OCI-LY1 (cell line): ENCODE measurements at regions not wholly inside any gene's neighbourhood (a gene's known extent, or its start where the extent isn't known, plus 50 kb on each side); places are given as distances from the start of the nearest gene placed in this dataset.

ENCODE experiments used
- H2AFZ ChIP-seq: fragments of 200-600 bp; sonication (generic), shearing (Covaris generic); 2 replicates; pipeline ENCODE4 v1.6.0; 2014; ENCODE audit warnings: antibody characterized with exemption, mild to moderate bottlenecking, low read length
- H3F3A ChIP-seq: fragments of 200-600 bp; sonication (generic), shearing (Covaris generic); 2 replicates; pipeline ENCODE4 v1.6.0; 2014; ENCODE audit warnings: mild to moderate bottlenecking, antibody characterized with exemption, low read length, moderate library complexity; ENCODE audit not compliant: insufficient read depth
- H3K27ac ChIP-seq: fragments of 200-600 bp; sonication (generic); 2 replicates; pipeline ENCODE4 v1.5.1; 2014; ENCODE audit warnings: low read length, mixed run types, mild to moderate bottlenecking, low read depth; ENCODE audit not compliant: poor library complexity, severe bottlenecking
- H3K27me3 ChIP-seq: fragments of 200-600 bp; sonication (generic); 2 replicates; pipeline ENCODE4 v1.6.0; 2014; ENCODE audit warnings: antibody characterized with exemption, mild to moderate bottlenecking, low read length, moderate library complexity; ENCODE audit not compliant: insufficient read depth
- H3K36me3 ChIP-seq: fragments of 200-600 bp; sonication (generic); 2 replicates; pipeline ENCODE4 v1.6.1; 2014; ENCODE audit warnings: mild to moderate bottlenecking, antibody characterized with exemption, low read length, moderate library complexity, mixed read lengths; ENCODE audit not compliant: insufficient read depth
- H3K4me1 ChIP-seq: fragments of 200-600 bp; sonication (generic); 2 replicates; pipeline ENCODE4 v1.5.1; 2014; ENCODE audit warnings: mild to moderate bottlenecking, low read length, moderate library complexity; ENCODE audit not compliant: insufficient read depth, severe bottlenecking
- H3K4me2 ChIP-seq: fragments of 200-600 bp; sonication (generic), shearing (Covaris generic); 2 replicates; pipeline ENCODE4 v1.6.1; 2014; ENCODE audit warnings: low read length
- H3K4me3 ChIP-seq: fragments of 200-600 bp; sonication (generic); 2 replicates; pipeline ENCODE4 v1.5.1; 2014; ENCODE audit warnings: low read length, low read depth, mild to moderate bottlenecking, mixed read lengths; ENCODE audit not compliant: poor library complexity, severe bottlenecking
- H3K79me2 ChIP-seq: fragments of 200-600 bp; shearing (Covaris generic); 2 replicates; pipeline ENCODE4 v1.6.1; 2016; ENCODE audit warnings: mixed run types, low read length, mixed read lengths; ENCODE audit not compliant: insufficient read depth
- H3K9ac ChIP-seq: fragments of 200-600 bp; sonication (generic), shearing (Covaris generic); 2 replicates; pipeline ENCODE4 v1.6.1; 2014; ENCODE audit warnings: mild to moderate bottlenecking, low read length, mixed read lengths
- H3K9me2 ChIP-seq: fragments of 200-600 bp; sonication (generic), shearing (Covaris generic); 2 replicates; pipeline ENCODE4 v1.6.1; 2014; ENCODE audit warnings: low read depth, mild to moderate bottlenecking, low read length, mixed read lengths
- H3K9me3 ChIP-seq: fragments of 200-600 bp; shearing (Covaris generic); 2 replicates; pipeline ENCODE4 v1.6.1; 2014; ENCODE audit warnings: low read length, mixed read lengths
- H4K20me1 ChIP-seq: fragments of 200-600 bp; sonication (generic), shearing (Covaris generic); 2 replicates; pipeline ENCODE4 v1.6.0; 2016; ENCODE audit warnings: mild to moderate bottlenecking, low read length; ENCODE audit not compliant: insufficient read depth
- EZH2 ChIP-seq: fragments of 200-600 bp; sonication (generic), shearing (Covaris generic); IDR thresholded peaks from 2 replicates; pipeline ENCODE4 v1.8.0; 2017; ENCODE audit warnings: borderline replicate concordance, mixed run types, mild to moderate bottlenecking, antibody characterized with exemption, low read length, moderate library complexity, mixed read lengths
- TF ChIP-seq, protein P1 (sequence below): fragments of 200-600 bp; sonication (generic), shearing (Covaris generic); IDR thresholded peaks from 2 replicates; pipeline ENCODE4 v1.5.1; 2017; ENCODE audit warnings: mild to moderate bottlenecking, antibody characterized with exemption, low read length, moderate library complexity, mixed read lengths

GRCh38 chr4:114365591-114365990 is 233.0 kb upstream of the UGT8 start:
- no peaks in the 10 kb centered on the region for H3K4me1 ChIP-seq
- H3K4me3 ChIP-seq: no peak overlapping the region
- no peak overlapping the region for H3K27ac ChIP-seq
- no peak overlapping the region for H2AFZ ChIP-seq
- H3K79me2 ChIP-seq: no peaks in the 10 kb centered on the region
- no peaks in the 10 kb centered on the region for H3K36me3 ChIP-seq
- no peaks in the 10 kb centered on the region for H3K27me3 ChIP-seq
- no peak for TF ChIP-seq EZH2
- TF ChIP-seq, protein P1, sequence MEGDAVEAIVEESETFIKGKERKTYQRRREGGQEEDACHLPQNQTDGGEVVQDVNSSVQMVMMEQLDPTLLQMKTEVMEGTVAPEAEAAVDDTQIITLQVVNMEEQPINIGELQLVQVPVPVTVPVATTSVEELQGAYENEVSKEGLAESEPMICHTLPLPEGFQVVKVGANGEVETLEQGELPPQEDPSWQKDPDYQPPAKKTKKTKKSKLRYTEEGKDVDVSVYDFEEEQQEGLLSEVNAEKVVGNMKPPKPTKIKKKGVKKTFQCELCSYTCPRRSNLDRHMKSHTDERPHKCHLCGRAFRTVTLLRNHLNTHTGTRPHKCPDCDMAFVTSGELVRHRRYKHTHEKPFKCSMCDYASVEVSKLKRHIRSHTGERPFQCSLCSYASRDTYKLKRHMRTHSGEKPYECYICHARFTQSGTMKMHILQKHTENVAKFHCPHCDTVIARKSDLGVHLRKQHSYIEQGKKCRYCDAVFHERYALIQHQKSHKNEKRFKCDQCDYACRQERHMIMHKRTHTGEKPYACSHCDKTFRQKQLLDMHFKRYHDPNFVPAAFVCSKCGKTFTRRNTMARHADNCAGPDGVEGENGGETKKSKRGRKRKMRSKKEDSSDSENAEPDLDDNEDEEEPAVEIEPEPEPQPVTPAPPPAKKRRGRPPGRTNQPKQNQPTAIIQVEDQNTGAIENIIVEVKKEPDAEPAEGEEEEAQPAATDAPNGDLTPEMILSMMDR: no peak
- H3K4me2 ChIP-seq: no peak overlapping the region
- H3K9me3 ChIP-seq: no peaks in the 10 kb centered on the region
- H3F3A ChIP-seq: no peaks in the 10 kb centered on the region
- no peak overlapping the region for H3K9ac ChIP-seq
- H4K20me1 ChIP-seq: no peaks in the 10 kb centered on the region; the same call in 1 of the 2 replicates
- no peaks in the 10 kb centered on the region for H3K9me2 ChIP-seq

DNA sequence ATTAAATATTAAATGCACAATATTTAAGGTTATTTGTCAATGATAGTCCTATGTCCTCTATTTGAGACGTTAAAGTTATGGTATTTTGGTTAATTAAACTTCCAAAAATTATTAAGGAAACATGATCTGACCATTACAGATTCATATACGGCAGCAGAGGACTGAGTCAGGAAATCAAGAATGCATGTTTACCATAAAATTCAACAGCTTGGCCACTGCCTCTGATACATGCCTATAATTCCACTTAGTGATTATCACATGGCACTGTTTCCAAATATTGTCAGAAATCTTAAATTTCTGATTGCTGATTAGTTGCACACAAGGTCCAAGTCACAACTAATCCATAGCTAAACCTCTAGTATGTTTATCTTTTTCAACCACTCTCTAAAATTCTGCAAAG is 232.2 kb upstream of the UGT8 start:
- Histone ChIP-seq H3K27me3 (no peaks in the 10 kb centered on the region), H3F3A (no peaks in the 10 kb centered on the region), H3K9me3 (no peaks in the 10 kb centered on the region), H3K27ac (no peak overlapping the region), H4K20me1 (no peaks in the 10 kb centered on the region; the same call in 1 of the 2 replicates), H3K9ac (no peak overlapping the region), H3K36me3 (no peaks in the 10 kb centered on the region), H3K9me2 (no peaks in the 10 kb centered on the region), H3K4me1 (no peaks in the 10 kb centered on the region), H2AFZ (no peak overlapping the region), H3K4me2 (no peak overlapping the region), H3K4me3 (no peak overlapping the region), H3K79me2 (no peaks in the 10 kb centered on the region)
- no peak for TF ChIP-seq EZH2

DNA sequence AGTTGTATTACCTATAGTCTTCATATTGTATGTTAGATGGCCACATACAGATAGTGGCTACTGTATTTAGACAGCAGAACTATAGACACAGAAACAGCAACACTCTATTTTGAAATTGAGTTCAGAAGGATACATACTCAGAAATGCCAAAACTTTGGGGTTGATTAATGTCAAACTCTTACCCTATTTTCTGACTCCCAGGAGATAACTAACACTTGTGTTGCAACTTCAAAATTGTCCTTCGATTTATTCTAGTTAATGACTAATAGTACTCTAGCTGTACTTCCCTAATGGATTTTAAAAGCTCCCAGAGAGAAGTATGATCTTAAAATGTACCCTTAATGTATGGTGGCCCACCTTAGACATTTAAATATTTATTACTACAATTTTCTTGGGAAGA is 229.9 kb upstream of the UGT8 start:
- Histone ChIP-seq H3K36me3 (no peaks in the 10 kb centered on the region), H3K4me1 (no peaks in the 10 kb centered on the region), H3K27ac (no peak overlapping the region), H3K9ac (no peak overlapping the region), H3K27me3 (no peaks in the 10 kb centered on the region), H3K4me2 (no peak overlapping the region), H3F3A (no peaks in the 10 kb centered on the region), H3K9me3 (no peaks in the 10 kb centered on the region), H3K4me3 (no peak overlapping the region), H3K79me2 (no peaks in the 10 kb centered on the region), H4K20me1 (no peaks in the 10 kb centered on the region; the same call in 1 of the 2 replicates), H2AFZ (no peak overlapping the region), H3K9me2 (no peaks in the 10 kb centered on the region)
- TF ChIP-seq, protein P1: no peak
- TF ChIP-seq EZH2: no peak

GRCh38 chr4:114373508-114373907 is 225.1 kb upstream of the UGT8 start:
- no peak overlapping the region for H3K9ac ChIP-seq
- no peak overlapping the region for H3K4me3 ChIP-seq
- H3K36me3 ChIP-seq: no peaks in the 10 kb centered on the region
- no peaks in the 10 kb centered on the region for H3F3A ChIP-seq
- TF ChIP-seq EZH2: no peak
- TF ChIP-seq, protein P1: no peak
- H3K27me3 ChIP-seq: no peaks in the 10 kb centered on the region
- no peaks in the 10 kb centered on the region for H3K9me3 ChIP-seq
- H3K27ac ChIP-seq: no peak overlapping the region
- no peak overlapping the region for H2AFZ ChIP-seq
- no peaks in the 10 kb centered on the region for H4K20me1 ChIP-seq
- no peaks in the 10 kb centered on the region for H3K9me2 ChIP-seq
- H3K4me2 ChIP-seq: no peak overlapping the region
- no peaks in the 10 kb centered on the region for H3K4me1 ChIP-seq
- no peaks in the 10 kb centered on the region for H3K79me2 ChIP-seq
